Loucy (cell line): ENCODE measurements at regions not wholly inside any gene's neighbourhood (a gene's known extent, or its start where the extent isn't known, plus 50 kb on each side); places are given as distances from the start of the nearest gene placed in this dataset.

Experiments used
- H2AFZ ChIP-seq: fragments of 200-600 bp; sonication (generic); 2 replicates; pipeline ENCODE4 v1.6.0; 2016; ENCODE audit warnings: antibody characterized with exemption, mild to moderate bottlenecking, low read length, moderate library complexity
- H3F3A ChIP-seq: fragments of 200-600 bp; 2 replicates; pipeline ENCODE4 v1.6.0; 2016; ENCODE audit warnings: antibody characterized with exemption, low read depth, mild to moderate bottlenecking
- H3K27me3 ChIP-seq: fragments of 200-600 bp; sonication (generic); 2 replicates; pipeline ENCODE4 v1.6.1; 2014; ENCODE audit warnings: low read length, mild to moderate bottlenecking; ENCODE audit not compliant: insufficient read depth, poor library complexity, severe bottlenecking
- H3K36me3 ChIP-seq: fragments of 200-600 bp; sonication (generic); 2 replicates; pipeline ENCODE4 v1.6.1; 2016; ENCODE audit warnings: low read length; ENCODE audit not compliant: insufficient read depth
- H3K4me1 ChIP-seq: fragments of 200-600 bp; sonication (generic); 2 replicates; pipeline ENCODE4 v1.5.1; 2014; ENCODE audit warnings: low read length, mild to moderate bottlenecking; ENCODE audit not compliant: insufficient read depth, poor library complexity, severe bottlenecking
- H3K4me2 ChIP-seq: fragments of 200-600 bp; sonication (generic); 2 replicates; pipeline ENCODE4 v1.6.0; 2014; ENCODE audit warnings: antibody characterized with exemption, low read length, low read depth, mild to moderate bottlenecking; ENCODE audit not compliant: poor library complexity, severe bottlenecking
- H3K4me3 ChIP-seq: fragments of 200-600 bp; sonication (generic); 2 replicates; pipeline ENCODE4 v1.5.1; 2014; ENCODE audit warnings: low read length, mild to moderate bottlenecking, mixed read lengths; ENCODE audit not compliant: poor library complexity, severe bottlenecking
- H3K79me2 ChIP-seq: fragments of 200-600 bp; sonication (generic); 2 replicates; pipeline ENCODE4 v1.6.1; 2014; ENCODE audit warnings: low read length; ENCODE audit not compliant: insufficient read depth
- H3K9ac ChIP-seq: fragments of 200-600 bp; sonication (generic); 2 replicates; pipeline ENCODE4 v1.6.0; 2014; ENCODE audit warnings: mild to moderate bottlenecking, low read depth, low read length, moderate library complexity; ENCODE audit not compliant: poor library complexity, severe bottlenecking
- H3K9me2 ChIP-seq: fragments of 200-600 bp; sonication (generic); replicated peaks from 2 replicates; pipeline ENCODE4 v1.6.1; 2016; ENCODE audit warnings: low read depth, low read length, mixed read lengths
- H3K9me3 ChIP-seq: fragments of 200-600 bp; sonication (generic); 2 replicates; pipeline ENCODE4 v1.6.1; 2014; ENCODE audit warnings: mild to moderate bottlenecking, antibody characterized with exemption, low read length, low read depth; ENCODE audit not compliant: insufficient read depth
- H4K20me1 ChIP-seq: fragments of 200-600 bp; sonication (generic); 2 replicates; pipeline ENCODE4 v1.6.0; 2014; ENCODE audit warnings: antibody characterized with exemption, low read length, mild to moderate bottlenecking; ENCODE audit not compliant: insufficient read depth, poor library complexity, severe bottlenecking
- EZH2phosphoT487 ChIP-seq: fragments of 200-600 bp; IDR thresholded peaks from 2 replicates; pipeline ENCODE4 v1.6.1; 2018; ENCODE audit warnings: antibody characterized with exemption, mild to moderate bottlenecking, moderate library complexity, borderline replicate concordance
- TF ChIP-seq, protein P1 (sequence below): fragments of 200-600 bp; sonication (generic); conservative IDR thresholded peaks from 2 replicates; pipeline ENCODE4 v1.5.1; 2014; ENCODE audit warnings: mild to moderate bottlenecking, antibody characterized with exemption, low read length

DNA sequence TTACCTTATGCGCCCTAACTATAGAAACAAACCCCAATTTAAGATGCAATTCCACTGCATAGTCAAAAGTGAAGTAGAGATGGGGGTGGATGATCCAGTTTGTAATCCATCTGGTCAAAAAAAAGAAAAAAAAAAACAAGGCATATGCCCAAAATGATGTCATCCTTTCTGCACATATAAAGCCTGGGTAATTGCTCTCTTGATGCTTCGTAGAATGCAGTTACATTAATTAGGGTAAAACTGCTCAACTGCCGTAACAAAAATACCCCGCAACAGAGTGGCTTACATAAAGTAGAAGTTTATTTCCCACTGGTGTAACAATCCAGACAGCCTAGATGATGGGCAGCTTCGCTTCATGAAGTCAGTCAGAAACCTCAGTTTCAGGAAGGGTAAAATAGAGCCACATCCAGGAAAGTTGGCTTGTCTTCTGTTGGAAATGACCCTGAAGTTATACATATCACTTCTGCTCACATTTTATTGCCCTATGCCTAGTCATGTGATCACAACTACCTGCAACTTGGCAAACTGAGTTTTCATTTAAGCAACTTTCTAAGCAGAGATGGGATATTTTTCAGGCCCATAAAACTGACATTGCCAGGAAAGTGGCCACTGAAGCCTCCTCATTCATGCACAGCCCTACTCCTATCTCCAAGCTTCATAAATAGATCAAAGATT, 221.7 kb downstream of the C1orf94 start:
- H3K4me1 ChIP-seq, result no peaks in the 10 kb centered on the region
- no peak overlapping the region for H3K4me2 ChIP-seq
- no peaks in the 10 kb centered on the region for H3K9me2 ChIP-seq
- H3K79me2 ChIP-seq, result no peaks in the 10 kb centered on the region
- no peaks in the 10 kb centered on the region for H3K9me3 ChIP-seq
- H3K27me3 ChIP-seq, result no peaks in the 10 kb centered on the region
- no peak overlapping the region for H3K4me3 ChIP-seq
- no peaks in the 10 kb centered on the region for H3F3A ChIP-seq
- no peaks in the 10 kb centered on the region for H4K20me1 ChIP-seq
- H3K36me3 ChIP-seq, result no peaks in the 10 kb centered on the region
- H2AFZ ChIP-seq, result no peak overlapping the region
- TF ChIP-seq EZH2phosphoT487, result no peak
- TF ChIP-seq, protein P1, sequence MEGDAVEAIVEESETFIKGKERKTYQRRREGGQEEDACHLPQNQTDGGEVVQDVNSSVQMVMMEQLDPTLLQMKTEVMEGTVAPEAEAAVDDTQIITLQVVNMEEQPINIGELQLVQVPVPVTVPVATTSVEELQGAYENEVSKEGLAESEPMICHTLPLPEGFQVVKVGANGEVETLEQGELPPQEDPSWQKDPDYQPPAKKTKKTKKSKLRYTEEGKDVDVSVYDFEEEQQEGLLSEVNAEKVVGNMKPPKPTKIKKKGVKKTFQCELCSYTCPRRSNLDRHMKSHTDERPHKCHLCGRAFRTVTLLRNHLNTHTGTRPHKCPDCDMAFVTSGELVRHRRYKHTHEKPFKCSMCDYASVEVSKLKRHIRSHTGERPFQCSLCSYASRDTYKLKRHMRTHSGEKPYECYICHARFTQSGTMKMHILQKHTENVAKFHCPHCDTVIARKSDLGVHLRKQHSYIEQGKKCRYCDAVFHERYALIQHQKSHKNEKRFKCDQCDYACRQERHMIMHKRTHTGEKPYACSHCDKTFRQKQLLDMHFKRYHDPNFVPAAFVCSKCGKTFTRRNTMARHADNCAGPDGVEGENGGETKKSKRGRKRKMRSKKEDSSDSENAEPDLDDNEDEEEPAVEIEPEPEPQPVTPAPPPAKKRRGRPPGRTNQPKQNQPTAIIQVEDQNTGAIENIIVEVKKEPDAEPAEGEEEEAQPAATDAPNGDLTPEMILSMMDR, result no peak
- no peak overlapping the region for H3K9ac ChIP-seq

DNA sequence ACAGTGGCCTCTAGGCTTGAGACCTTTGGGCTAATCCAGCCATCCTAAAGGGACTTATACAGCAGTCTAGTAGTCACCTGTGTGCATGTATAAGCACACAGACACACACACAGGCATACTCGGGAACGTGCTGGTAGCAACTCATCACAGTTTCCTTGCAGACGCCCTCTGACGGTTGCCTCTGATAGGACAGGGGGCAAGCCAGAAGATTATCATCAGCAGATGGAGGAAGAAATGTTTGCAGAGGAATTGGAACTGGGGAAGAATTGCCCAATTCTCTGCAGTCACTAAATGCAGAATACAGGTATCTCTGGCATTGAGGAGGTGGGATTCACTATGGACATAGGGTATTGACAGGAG, 222.2 kb downstream of the C1orf94 start:
- no peak overlapping the region for H3K4me3 ChIP-seq
- H3K27me3 ChIP-seq, result no peaks in the 10 kb centered on the region
- no peaks in the 10 kb centered on the region for H3F3A ChIP-seq
- no peak overlapping the region for H3K9ac ChIP-seq
- no peaks in the 10 kb centered on the region for H3K4me1 ChIP-seq
- H3K36me3 ChIP-seq, result no peaks in the 10 kb centered on the region
- no peak overlapping the region for H3K4me2 ChIP-seq
- H2AFZ ChIP-seq, result no peak overlapping the region
- TF ChIP-seq, protein P1, result no peak
- no peak for TF ChIP-seq EZH2phosphoT487
- H3K9me2 ChIP-seq, result no peaks in the 10 kb centered on the region
- no peaks in the 10 kb centered on the region for H3K79me2 ChIP-seq
- no peaks in the 10 kb centered on the region for H3K9me3 ChIP-seq
- no peaks in the 10 kb centered on the region for H4K20me1 ChIP-seq

DNA sequence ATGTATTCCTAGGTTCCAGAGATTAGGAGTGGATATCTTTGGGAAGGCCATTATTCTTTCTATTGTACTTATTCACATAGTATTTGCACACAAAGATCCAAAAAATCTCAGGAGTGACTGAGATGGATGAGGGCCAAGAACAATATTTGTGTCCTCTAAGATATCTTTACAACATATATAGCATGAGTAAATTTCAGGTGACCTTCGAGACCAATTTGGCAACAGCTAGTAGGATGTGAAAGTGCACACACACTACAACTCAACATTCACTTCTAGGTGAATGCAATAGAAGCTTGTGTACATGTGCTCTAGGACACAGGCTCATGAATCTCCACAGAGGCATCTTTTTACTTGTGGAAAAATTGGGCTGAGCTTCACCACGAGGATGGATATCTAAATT, 224.0 kb downstream of the C1orf94 start:
- Histone ChIP-seq H3K9me3 (no peaks in the 10 kb centered on the region), H3K4me1 (no peaks in the 10 kb centered on the region), H3K27me3 (no peaks in the 10 kb centered on the region), H4K20me1 (no peaks in the 10 kb centered on the region), H3F3A (no peaks in the 10 kb centered on the region), H3K36me3 (no peaks in the 10 kb centered on the region), H3K9ac (no peak overlapping the region), H3K79me2 (no peaks in the 10 kb centered on the region), H3K4me2 (no peak overlapping the region), H3K4me3 (no peak overlapping the region), H2AFZ (no peak overlapping the region), H3K9me2 (no peaks in the 10 kb centered on the region)
- TF ChIP-seq EZH2phosphoT487, result no peak
- TF ChIP-seq, protein P1, result no peak
